ENCODE measurements at regions not wholly inside any gene's neighbourhood (a gene's known extent, or its start where the extent isn't known, plus 50 kb on each side); places are given as distances from the start of the nearest gene placed in this dataset.

- no peaks in the 10 kb centered on the region for H3K36me3 Mint-ChIP-seq (ENCODE audit: insufficient read depth)
- ATAC-seq (replicated peaks; ENCODE audit: extremely low read depth, poor library complexity, severe bottlenecking): no peak
- peaks cover 7% of the 10 kb centered on the region for H3K9me3 Mint-ChIP-seq
- H3K27me3 Mint-ChIP-seq: no peaks in the 10 kb centered on the region
- no peak overlapping the region for H3K4me3 Mint-ChIP-seq
- H3K27ac Mint-ChIP-seq (ENCODE audit: low read depth): no peak overlapping the region
- no peak for DNase-seq (ENCODE audit: low spot score in 2 of 2)
- H3K4me1 Mint-ChIP-seq: no peaks in the 10 kb centered on the region
These were observed 741.9 kb downstream of the RFPL4B start for GRCh38 chr6:113089056-113089455.

- Mint-ChIP-seq H3K27ac (ENCODE audit: low read depth) (no peak overlapping the region), H3K36me3 (ENCODE audit: insufficient read depth) (peaks cover 2% of the 10 kb centered on the region), H3K4me1 (no peaks in the 10 kb centered on the region), H3K27me3 (no peaks in the 10 kb centered on the region), H3K9me3 (peaks cover 15% of the 10 kb centered on the region), H3K4me3 (no peak overlapping the region)
- ATAC-seq (replicated peaks; ENCODE audit: extremely low read depth, poor library complexity, severe bottlenecking) (no peak), DNase-seq (ENCODE audit: low spot score in 2 of 2) (no peak)
These were observed 745.7 kb downstream of the RFPL4B start for GRCh38 chr6:113092795-113093194.

- H3K27ac Mint-ChIP-seq (ENCODE audit: low read depth): no peak overlapping the region
- no peak for DNase-seq (ENCODE audit: low spot score in 2 of 2)
- H3K4me3 Mint-ChIP-seq: no peak overlapping the region
- no peaks in the 10 kb centered on the region for H3K27me3 Mint-ChIP-seq
- peaks cover 2% of the 10 kb centered on the region for H3K36me3 Mint-ChIP-seq (ENCODE audit: insufficient read depth)
- no peaks in the 10 kb centered on the region for H3K4me1 Mint-ChIP-seq
- ATAC-seq (replicated peaks; ENCODE audit: extremely low read depth, poor library complexity, severe bottlenecking): no peak
- H3K9me3 Mint-ChIP-seq: peaks cover 22% of the 10 kb centered on the region
These were observed 747.6 kb downstream of the RFPL4B start for GRCh38 chr6:113094779-113095178.

DNA sequence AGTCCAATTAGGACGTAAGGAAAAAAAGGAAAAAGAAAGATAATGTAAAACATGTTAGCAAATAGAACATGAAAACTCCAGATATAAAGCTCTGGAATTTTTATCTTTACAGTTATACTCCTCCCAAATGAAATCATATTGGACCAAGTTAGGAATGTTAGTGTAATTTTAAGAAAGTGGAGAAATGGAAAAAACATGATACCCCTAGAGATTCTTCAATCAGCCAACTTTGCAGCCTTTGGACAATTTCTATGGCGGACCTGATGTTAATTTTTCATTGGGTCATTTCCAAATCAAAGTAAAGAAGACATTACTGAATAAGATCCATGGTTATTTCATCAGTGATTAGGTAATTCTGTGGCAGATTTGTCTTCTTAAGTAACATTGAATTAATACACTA lies 748.7 kb downstream of the RFPL4B start:
- ATAC-seq (replicated peaks; ENCODE audit: extremely low read depth, poor library complexity, severe bottlenecking) (no peak), DNase-seq (ENCODE audit: low spot score in 2 of 2) (no peak)
- Mint-ChIP-seq H3K9me3 (peaks cover 22% of the 10 kb centered on the region), H3K4me1 (no peaks in the 10 kb centered on the region), H3K36me3 (ENCODE audit: insufficient read depth) (peaks cover 2% of the 10 kb centered on the region), H3K27me3 (no peaks in the 10 kb centered on the region), H3K27ac (ENCODE audit: low read depth) (no peak overlapping the region), H3K4me3 (no peak overlapping the region)

DNA sequence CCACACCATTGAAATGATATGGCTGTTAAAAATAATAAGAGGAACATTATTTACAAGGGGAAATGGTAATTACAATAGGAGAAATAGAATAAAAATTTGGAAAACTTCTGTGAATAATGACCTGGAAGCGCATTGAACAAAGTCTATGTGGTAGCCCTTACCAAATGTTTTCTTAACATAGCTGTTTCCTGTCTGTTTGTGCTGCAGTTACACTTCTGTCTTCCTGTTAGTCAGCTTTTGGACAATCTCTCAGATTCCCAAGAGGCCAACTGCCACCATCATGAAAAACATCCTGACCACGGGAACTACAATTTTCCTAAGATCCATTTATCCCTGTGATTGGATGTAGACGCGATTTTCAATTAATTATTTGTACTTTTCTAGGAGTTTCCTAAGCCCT lies 754.4 kb upstream of the MARCKS start:
- H3K36me3 Mint-ChIP-seq (ENCODE audit: insufficient read depth): no peaks in the 10 kb centered on the region
- H3K4me1 Mint-ChIP-seq: no peaks in the 10 kb centered on the region
- no peak overlapping the region for H3K27ac Mint-ChIP-seq (ENCODE audit: low read depth)
- no peaks in the 10 kb centered on the region for H3K27me3 Mint-ChIP-seq
- no peak overlapping the region for H3K4me3 Mint-ChIP-seq
- peaks cover 23% of the 10 kb centered on the region for H3K9me3 Mint-ChIP-seq
- DNase-seq (ENCODE audit: low spot score in 2 of 2) (no peak), ATAC-seq (replicated peaks; ENCODE audit: extremely low read depth, poor library complexity, severe bottlenecking) (no peak)

DNA sequence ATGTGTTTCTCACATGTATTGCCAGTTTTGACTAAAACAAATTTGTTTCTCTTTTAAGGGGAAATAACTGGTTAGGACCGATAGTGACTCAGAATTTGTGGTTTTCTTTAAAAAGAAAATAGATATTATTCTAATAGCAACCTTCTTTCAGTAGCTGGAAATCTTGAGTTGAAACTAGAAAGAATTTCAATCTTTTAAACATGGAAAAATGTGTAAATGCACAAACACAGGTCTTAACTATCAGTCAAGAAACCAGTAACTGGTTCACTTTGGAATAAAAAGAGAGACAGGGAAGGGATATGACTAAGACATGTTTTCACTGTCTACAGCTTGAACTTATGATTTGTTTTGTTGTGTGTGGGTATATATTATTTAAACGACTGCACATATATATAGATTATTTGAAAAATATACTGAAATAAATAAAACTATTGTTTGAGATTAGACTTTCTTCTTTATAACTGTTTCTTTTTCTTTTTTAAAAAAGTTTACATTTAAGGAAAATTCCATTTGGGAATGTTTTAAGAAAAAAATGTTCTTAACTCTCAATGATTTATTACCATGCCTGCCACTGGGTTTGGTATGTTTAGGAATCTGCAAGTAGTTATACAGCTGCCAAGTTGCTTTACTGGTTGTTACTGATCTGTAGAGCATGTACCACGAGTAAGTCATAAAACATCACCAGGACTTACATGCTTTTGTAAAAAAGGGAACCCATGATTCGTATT lies 753.3 kb upstream of the MARCKS start:
- ATAC-seq (replicated peaks; ENCODE audit: extremely low read depth, poor library complexity, severe bottlenecking): no peak
- Mint-ChIP-seq H3K36me3 (ENCODE audit: insufficient read depth) (no peaks in the 10 kb centered on the region), H3K27me3 (no peaks in the 10 kb centered on the region), H3K4me1 (no peaks in the 10 kb centered on the region), H3K4me3 (no peak overlapping the region), H3K9me3 (peaks cover 21% of the 10 kb centered on the region), H3K27ac (ENCODE audit: low read depth) (no peak overlapping the region)
- no peak for DNase-seq (ENCODE audit: low spot score in 2 of 2)

DNA sequence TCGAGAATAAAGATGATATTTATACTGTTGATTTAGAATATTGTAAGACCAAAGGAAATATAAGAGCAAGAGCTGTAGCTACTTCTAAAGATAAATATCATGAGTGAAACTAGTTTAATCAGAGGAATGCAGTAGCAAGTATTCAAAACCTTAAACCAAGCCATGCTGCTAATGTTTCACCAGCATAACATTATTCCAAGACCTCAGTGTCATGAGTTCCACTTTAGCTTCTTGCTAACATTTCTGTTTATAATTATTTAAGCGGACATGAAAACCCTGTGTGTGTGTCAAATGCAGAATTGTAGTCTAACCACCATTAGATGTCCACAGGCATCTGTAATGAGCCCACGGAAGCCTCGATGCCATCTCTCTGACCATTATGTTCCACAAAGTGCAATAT lies 752.6 kb upstream of the MARCKS start:
- H3K27me3 Mint-ChIP-seq: no peaks in the 10 kb centered on the region
- H3K27ac Mint-ChIP-seq (ENCODE audit: low read depth): no peak overlapping the region
- H3K4me3 Mint-ChIP-seq: no peak overlapping the region
- no peaks in the 10 kb centered on the region for H3K4me1 Mint-ChIP-seq
- no peak for DNase-seq (ENCODE audit: low spot score in 2 of 2)
- ATAC-seq (replicated peaks; ENCODE audit: extremely low read depth, poor library complexity, severe bottlenecking): no peak
- no peaks in the 10 kb centered on the region for H3K36me3 Mint-ChIP-seq (ENCODE audit: insufficient read depth)
- H3K9me3 Mint-ChIP-seq: peaks cover 21% of the 10 kb centered on the region

DNA sequence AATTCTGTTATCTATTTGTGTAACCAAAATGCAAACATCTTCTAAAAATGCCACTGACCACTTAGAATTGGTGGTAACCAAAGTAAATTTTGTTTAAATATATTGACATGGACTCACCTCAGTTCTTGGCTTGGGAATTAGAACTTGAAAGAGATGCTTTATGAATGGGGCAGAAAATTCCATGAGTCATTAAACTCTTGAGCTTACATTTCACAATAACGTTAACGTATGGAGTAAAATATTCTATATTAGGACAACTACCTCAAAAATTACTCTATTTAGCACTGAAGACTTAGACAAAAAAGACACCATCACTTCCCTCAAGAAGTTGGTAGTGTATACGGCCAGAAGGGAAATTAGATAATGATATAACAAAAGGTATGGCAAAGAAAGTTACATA lies 752.2 kb upstream of the MARCKS start:
- Mint-ChIP-seq H3K4me1 (no peaks in the 10 kb centered on the region), H3K4me3 (no peak overlapping the region), H3K27ac (ENCODE audit: low read depth) (no peak overlapping the region), H3K27me3 (no peaks in the 10 kb centered on the region), H3K9me3 (peaks cover 21% of the 10 kb centered on the region), H3K36me3 (ENCODE audit: insufficient read depth) (no peaks in the 10 kb centered on the region)
- no peak for ATAC-seq (replicated peaks; ENCODE audit: extremely low read depth, poor library complexity, severe bottlenecking)
- DNase-seq (ENCODE audit: low spot score in 2 of 2): no peak

GRCh38 chr6:113110211-113110610 lies 746.9 kb upstream of the MARCKS start:
- ATAC-seq (replicated peaks; ENCODE audit: extremely low read depth, poor library complexity, severe bottlenecking) (no peak), DNase-seq (ENCODE audit: low spot score in 2 of 2) (no peak)
- Mint-ChIP-seq H3K36me3 (ENCODE audit: insufficient read depth) (no peaks in the 10 kb centered on the region), H3K4me3 (no peak overlapping the region), H3K9me3 (peaks cover 36% of the 10 kb centered on the region), H3K27me3 (no peaks in the 10 kb centered on the region), H3K27ac (ENCODE audit: low read depth) (no peak overlapping the region), H3K4me1 (no peaks in the 10 kb centered on the region)

- no peak overlapping the region for H3K27ac Mint-ChIP-seq (ENCODE audit: low read depth)
- H3K36me3 Mint-ChIP-seq (ENCODE audit: insufficient read depth): no peaks in the 10 kb centered on the region
- H3K4me1 Mint-ChIP-seq: no peaks in the 10 kb centered on the region
- H3K27me3 Mint-ChIP-seq: no peaks in the 10 kb centered on the region
- peaks cover 31% of the 10 kb centered on the region for H3K9me3 Mint-ChIP-seq
- DNase-seq (ENCODE audit: low spot score in 2 of 2) (no peak), ATAC-seq (replicated peaks; ENCODE audit: extremely low read depth, poor library complexity, severe bottlenecking) (no peak)
- H3K4me3 Mint-ChIP-seq: no peak overlapping the region
These were observed 745.6 kb upstream of the MARCKS start for GRCh38 chr6:113111550-113111949.

DNA sequence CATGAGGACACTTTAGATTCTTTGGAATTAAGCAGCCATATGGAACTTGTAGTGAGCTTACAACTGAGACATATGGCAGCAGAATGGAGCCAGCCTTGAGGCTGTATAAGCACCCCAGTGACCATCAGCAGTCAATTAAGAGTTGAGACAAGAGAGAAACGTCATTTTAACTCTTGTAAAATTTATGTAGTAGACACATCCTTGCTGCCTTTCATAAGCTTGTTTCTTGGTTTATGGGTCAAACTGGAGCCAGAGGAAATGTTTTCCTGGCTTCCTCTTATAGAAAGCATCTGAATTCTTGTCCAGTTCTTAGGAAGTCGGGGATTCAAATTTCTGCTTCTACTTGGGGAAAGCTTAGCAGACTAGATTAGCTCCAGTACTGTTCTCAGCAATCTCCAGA lies 745.1 kb upstream of the MARCKS start:
- H3K9me3 Mint-ChIP-seq: peaks cover 33% of the 10 kb centered on the region
- ATAC-seq (replicated peaks; ENCODE audit: extremely low read depth, poor library complexity, severe bottlenecking) (no peak), DNase-seq (ENCODE audit: low spot score in 2 of 2) (no peak)
- H3K4me3 Mint-ChIP-seq: no peak overlapping the region
- H3K27me3 Mint-ChIP-seq: no peaks in the 10 kb centered on the region
- no peaks in the 10 kb centered on the region for H3K4me1 Mint-ChIP-seq
- no peaks in the 10 kb centered on the region for H3K36me3 Mint-ChIP-seq (ENCODE audit: insufficient read depth)
- H3K27ac Mint-ChIP-seq (ENCODE audit: low read depth): no peak overlapping the region

DNA sequence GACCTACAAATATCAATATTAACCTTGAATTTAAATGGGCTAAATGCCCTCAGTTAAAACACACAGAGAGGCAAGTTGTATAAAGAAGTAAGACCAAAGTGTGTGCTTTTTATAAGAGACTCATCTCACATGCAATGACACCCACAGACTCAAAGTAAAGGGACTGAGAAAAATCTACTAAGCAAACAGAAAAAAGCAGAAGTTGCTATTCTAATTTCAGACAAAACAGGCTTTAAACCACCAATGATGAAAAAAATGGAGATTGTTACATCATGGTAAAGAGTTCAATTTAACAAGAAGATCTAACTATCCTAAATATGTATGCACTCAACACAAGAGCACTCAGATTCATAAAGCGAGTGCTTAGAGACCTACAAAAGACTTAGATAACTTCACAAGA lies 741.9 kb upstream of the MARCKS start:
- Mint-ChIP-seq H3K36me3 (ENCODE audit: insufficient read depth) (no peaks in the 10 kb centered on the region), H3K27me3 (no peaks in the 10 kb centered on the region), H3K4me3 (no peak overlapping the region), H3K9me3 (peaks cover 29% of the 10 kb centered on the region), H3K27ac (ENCODE audit: low read depth) (no peak overlapping the region), H3K4me1 (no peaks in the 10 kb centered on the region)
- no peak for DNase-seq (ENCODE audit: low spot score in 2 of 2)
- no peak for ATAC-seq (replicated peaks; ENCODE audit: extremely low read depth, poor library complexity, severe bottlenecking)

DNA sequence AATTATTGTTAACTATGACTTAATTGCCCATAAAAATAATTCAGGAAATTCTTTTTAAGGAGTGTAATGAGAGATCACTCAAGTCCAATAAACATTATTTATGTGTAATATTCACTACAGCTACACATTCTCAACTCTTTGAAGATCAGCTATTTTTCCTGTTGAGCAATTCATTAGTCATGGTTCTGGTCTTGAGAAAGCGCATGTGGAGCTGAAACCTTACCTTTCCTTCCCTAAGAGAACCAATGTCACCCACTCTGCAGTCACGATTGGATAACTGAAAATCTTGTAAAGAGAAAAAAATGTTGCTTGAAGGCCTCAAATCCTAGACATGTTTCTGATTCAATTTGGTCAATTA lies 736.9 kb upstream of the MARCKS start:
- Mint-ChIP-seq H3K4me1 (no peaks in the 10 kb centered on the region), H3K36me3 (ENCODE audit: insufficient read depth) (no peaks in the 10 kb centered on the region), H3K9me3 (peaks cover 19% of the 10 kb centered on the region), H3K27me3 (no peaks in the 10 kb centered on the region), H3K4me3 (no peak overlapping the region), H3K27ac (ENCODE audit: low read depth) (no peak overlapping the region)
- no peak for ATAC-seq (replicated peaks; ENCODE audit: extremely low read depth, poor library complexity, severe bottlenecking)
- no peak for DNase-seq (ENCODE audit: low spot score in 2 of 2)

Measured in central memory CD8-positive, alpha-beta T cell (primary cell).